ENCODE measurements at regions not wholly inside any gene's neighbourhood (a gene's known extent, or its start where the extent isn't known, plus 50 kb on each side); places are given as distances from the start of the nearest gene placed in this dataset.

- H3K9me3 ChIP-seq = no peaks in the 10 kb centered on the region
- H3K4me1 ChIP-seq = no peaks in the 10 kb centered on the region
- ATAC-seq (no peak), DNase-seq (no peak)
- intact Hi-C loops (cut with DNase I) = no loop called here
- TF ChIP-seq CTCF (IDR thresholded peaks at IDR 0.05) (no peak), POLR2A (IDR thresholded peaks at IDR 0.05) (no peak)
- no peaks in the 10 kb centered on the region for H3K36me3 ChIP-seq (replicated peaks in 1 of 2; ENCODE audit: insufficient read depth in 1 of 2, low read depth in 2 of 2)
- H3K27ac ChIP-seq = no peak overlapping the region
- H3K4me3 ChIP-seq = no peak overlapping the region
- H3K27me3 ChIP-seq = no peaks in the 10 kb centered on the region
Observed at GRCh38 chrX:39283239-39283638, 482.0 kb downstream of the MID1IP1 start.

- 73 to 80% methylated on average over 1 to 3 of the region's 3 CpGs for WGBS, 2 donors
- Histone ChIP-seq H3K27ac (no peak overlapping the region), H3K36me3 (replicated peaks in 1 of 2; ENCODE audit: insufficient read depth in 1 of 2, low read depth in 2 of 2) (no peaks in the 10 kb centered on the region), H3K4me1 (no peaks in the 10 kb centered on the region), H3K4me3 (no peak overlapping the region), H3K9me3 (no peaks in the 10 kb centered on the region), H3K27me3 (no peaks in the 10 kb centered on the region)
- no peak for TF ChIP-seq CTCF (IDR thresholded peaks at IDR 0.05)
- TF ChIP-seq POLR2A (IDR thresholded peaks at IDR 0.05) = no peak
- ATAC-seq (no peak), DNase-seq (no peak)
- intact Hi-C loops (cut with DNase I) = no loop called here
Observed at GRCh38 chrX:39288592-39288991, 487.3 kb downstream of the MID1IP1 start.

GRCh38 chrX:39289827-39290226, 488.6 kb downstream of the MID1IP1 start:
- intact Hi-C loops (cut with DNase I) = no loop called here
- no peaks in the 10 kb centered on the region for H3K36me3 ChIP-seq (replicated peaks in 1 of 2; ENCODE audit: insufficient read depth in 1 of 2, low read depth in 2 of 2)
- no peak for TF ChIP-seq CTCF (IDR thresholded peaks at IDR 0.05)
- no peak for TF ChIP-seq POLR2A (IDR thresholded peaks at IDR 0.05)
- DNase-seq = no peak
- H3K27me3 ChIP-seq = no peaks in the 10 kb centered on the region
- no peaks in the 10 kb centered on the region for H3K4me1 ChIP-seq
- no peak overlapping the region for H3K27ac ChIP-seq
- H3K9me3 ChIP-seq = no peaks in the 10 kb centered on the region
- ATAC-seq = no peak
- 96 to 98% methylated on average over 4 of the region's 4 CpGs for WGBS, 2 donors
- H3K4me3 ChIP-seq = no peak overlapping the region

- WGBS, 2 donors = 67 to 71% methylated on average over 3 of the region's 3 CpGs
Observed at GRCh38 chrX:39293203-39293602, 491.9 kb downstream of the MID1IP1 start.

More at GRCh38 chrX:39293203-39293602, 491.9 kb downstream of the MID1IP1 start:
- H3K36me3 ChIP-seq (replicated peaks in 1 of 2; ENCODE audit: insufficient read depth in 1 of 2, low read depth in 2 of 2) = no peaks in the 10 kb centered on the region
- no peak for TF ChIP-seq POLR2A (IDR thresholded peaks at IDR 0.05)
- no peak for TF ChIP-seq CTCF (IDR thresholded peaks at IDR 0.05)
- intact Hi-C loops (cut with DNase I) = no loop called here
- ATAC-seq = no peak
- no peaks in the 10 kb centered on the region for H3K4me1 ChIP-seq
- no peak overlapping the region for H3K4me3 ChIP-seq
- H3K9me3 ChIP-seq = no peaks in the 10 kb centered on the region
- no peaks in the 10 kb centered on the region for H3K27me3 ChIP-seq
- H3K27ac ChIP-seq = no peak overlapping the region
- DNase-seq = no peak

All from body of pancreas (tissue), 4 donors.